ENCODE measurements at regions not wholly inside any gene's neighbourhood (a gene's known extent, or its start where the extent isn't known, plus 50 kb on each side); places are given as distances from the start of the nearest gene placed in this dataset.

GRCh38 chr15:98528046-98528725 lies 120.2 kb upstream of the IGF1R start:
- TF ChIP-seq, protein P1, sequence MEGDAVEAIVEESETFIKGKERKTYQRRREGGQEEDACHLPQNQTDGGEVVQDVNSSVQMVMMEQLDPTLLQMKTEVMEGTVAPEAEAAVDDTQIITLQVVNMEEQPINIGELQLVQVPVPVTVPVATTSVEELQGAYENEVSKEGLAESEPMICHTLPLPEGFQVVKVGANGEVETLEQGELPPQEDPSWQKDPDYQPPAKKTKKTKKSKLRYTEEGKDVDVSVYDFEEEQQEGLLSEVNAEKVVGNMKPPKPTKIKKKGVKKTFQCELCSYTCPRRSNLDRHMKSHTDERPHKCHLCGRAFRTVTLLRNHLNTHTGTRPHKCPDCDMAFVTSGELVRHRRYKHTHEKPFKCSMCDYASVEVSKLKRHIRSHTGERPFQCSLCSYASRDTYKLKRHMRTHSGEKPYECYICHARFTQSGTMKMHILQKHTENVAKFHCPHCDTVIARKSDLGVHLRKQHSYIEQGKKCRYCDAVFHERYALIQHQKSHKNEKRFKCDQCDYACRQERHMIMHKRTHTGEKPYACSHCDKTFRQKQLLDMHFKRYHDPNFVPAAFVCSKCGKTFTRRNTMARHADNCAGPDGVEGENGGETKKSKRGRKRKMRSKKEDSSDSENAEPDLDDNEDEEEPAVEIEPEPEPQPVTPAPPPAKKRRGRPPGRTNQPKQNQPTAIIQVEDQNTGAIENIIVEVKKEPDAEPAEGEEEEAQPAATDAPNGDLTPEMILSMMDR (conservative IDR thresholded peaks at IDR 0.05; ENCODE audit: low read depth, low read length): no peak
- TF ChIP-seq EZH2 (IDR thresholded peaks at IDR 0.05; ENCODE audit: low read length, unreplicated experiment) (no peak), EZH2phosphoT487 (IDR thresholded peaks at IDR 0.05; ENCODE audit: borderline replicate concordance, low read length) (no peak)
